ENCODE measurements at regions not wholly inside any gene's neighbourhood (a gene's known extent, or its start where the extent isn't known, plus 50 kb on each side); places are given as distances from the start of the nearest gene placed in this dataset.
A peak's percentile ranks its signal among the peaks of the same experiment; 100 is the strongest.
"Not testable (repeated sequence)": the region's sequence is repeated elsewhere in the genome, so short reads cannot be mapped to it uniquely, and the experiment has no call there.

GRCh38 chr3:77707281-77707680, 667.4 kb downstream of the ROBO2 start:
- DNase-seq (ENCODE audit: low read depth), result no peak

DNA sequence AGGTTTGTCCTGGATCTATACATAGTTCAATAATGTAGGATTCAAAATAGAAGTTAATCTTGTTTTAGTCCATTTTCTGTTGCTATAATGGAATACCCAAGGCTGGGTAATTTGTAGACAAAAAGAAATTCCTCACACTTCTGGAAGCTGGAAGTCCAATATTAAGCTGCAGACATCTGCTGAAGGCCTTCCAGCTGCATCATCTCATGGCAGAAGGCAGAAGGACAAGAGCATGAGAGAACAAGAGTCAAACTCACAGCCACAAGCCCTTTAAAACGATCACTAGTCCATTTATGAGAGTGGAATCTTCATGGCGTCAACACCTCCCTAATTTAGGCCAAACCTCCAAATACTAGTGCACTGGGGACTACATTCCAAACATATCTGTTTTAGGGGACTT, 669.3 kb downstream of the ROBO2 start:
- no peak for DNase-seq (ENCODE audit: low read depth)

- DNase-seq (ENCODE audit: low read depth), result no peak
Observed at GRCh38 chr3:77718311-77718710, 678.4 kb downstream of the ROBO2 start.

DNA sequence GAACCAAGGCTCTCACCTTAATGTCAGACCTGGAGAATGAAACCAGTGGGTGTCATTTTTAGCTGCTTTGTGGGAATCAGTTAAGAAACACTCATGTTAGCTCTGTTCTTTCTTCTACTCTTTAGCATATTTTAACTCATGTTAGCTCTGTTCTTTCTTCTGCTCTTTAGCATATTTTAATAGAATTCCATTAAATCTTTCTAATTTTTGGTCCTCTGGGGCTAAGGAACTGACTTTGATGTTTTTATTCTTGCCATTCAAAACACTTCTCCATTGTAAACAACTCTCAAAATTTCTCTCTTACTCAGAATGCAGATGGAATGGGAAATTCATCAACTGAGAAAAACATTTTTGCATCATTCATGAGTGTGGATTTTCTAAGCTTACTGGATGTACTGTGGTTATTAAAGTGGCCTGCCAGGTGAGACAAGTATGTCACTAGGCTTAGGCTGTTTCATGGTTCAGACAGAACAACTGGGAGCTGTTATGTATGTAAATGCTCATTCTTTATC, 680.6 kb downstream of the ROBO2 start:
- no peak for DNase-seq (ENCODE audit: low read depth)

DNA sequence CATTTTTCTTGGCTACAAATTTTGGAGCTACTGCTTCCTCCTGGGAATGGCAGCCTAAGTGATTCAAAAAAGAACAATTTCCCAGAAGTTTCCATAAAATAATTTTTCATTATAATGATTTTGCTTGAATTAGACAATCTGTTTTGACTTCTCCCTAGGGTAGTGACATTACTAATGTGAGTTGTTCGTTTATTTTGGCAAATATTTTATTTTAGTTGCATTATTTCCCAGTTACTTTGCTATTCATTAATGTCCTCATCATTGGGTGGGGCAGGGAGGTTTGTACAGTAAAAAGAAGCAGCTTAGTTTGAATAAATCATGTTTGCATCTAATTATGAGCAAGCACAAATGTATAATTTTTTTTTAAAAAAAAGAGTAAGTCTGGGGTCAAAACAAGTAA, 686.6 kb downstream of the ROBO2 start:
- DNase-seq (ENCODE audit: low read depth), result no peak

- no peak for DNase-seq (ENCODE audit: low read depth)
Observed at GRCh38 chr3:77746048-77746447, 706.1 kb downstream of the ROBO2 start.

GRCh38 chr3:77746892-77747291, 707.0 kb downstream of the ROBO2 start:
- no peak for DNase-seq (ENCODE audit: low read depth)

DNA sequence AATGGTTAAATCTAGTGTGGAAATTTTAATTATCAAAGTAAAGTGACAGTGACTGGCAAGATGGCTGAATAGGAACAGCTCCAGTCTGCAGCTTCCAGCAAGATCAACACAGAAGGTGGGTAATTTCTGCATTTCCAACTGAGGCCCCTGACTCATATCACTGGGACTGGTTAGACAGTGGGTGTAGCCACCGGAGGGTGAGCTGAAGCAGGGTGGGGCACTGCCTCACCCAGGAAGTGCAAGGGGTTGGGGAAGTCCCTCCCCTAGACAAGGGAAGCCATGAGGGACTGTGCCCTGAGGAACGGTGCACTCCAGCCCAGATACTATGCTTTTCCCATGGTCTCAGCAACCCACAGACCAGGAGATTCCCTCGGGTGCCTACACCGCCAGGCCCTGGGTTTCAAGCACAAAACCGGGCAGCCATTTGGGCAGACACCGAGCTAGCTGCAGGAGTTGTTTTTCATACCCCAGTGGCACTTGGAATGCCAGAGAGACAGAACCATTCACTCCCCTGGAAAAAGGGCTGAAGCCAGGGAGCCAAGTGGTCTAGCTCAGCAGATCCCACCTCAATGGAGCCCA, 716.6 kb downstream of the ROBO2 start:
- DNase-seq (ENCODE audit: low read depth), result not testable (repeated sequence)

DNA sequence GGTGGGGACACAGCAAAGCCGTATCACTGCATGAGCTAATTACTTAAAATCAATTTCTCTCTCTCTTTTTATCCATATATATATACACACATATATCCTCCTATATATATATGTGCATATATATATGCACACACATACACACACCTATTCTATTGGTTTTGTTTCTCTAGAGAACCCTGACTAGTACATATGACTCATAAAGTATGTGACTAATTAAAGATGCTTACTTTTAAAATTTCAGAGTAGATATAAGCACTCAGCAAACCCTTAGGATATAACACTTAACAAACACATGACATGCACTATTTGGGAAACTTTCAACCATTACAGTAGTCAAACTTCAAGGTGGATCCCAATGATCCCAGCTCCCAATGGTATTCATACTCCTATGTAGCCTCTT, 732.6 kb downstream of the ROBO2 start:
- DNase-seq (ENCODE audit: low read depth), result no peak

- no peak for DNase-seq (ENCODE audit: low read depth)
Observed at GRCh38 chr3:77773084-77773483, 733.2 kb downstream of the ROBO2 start.

GRCh38 chr3:77780278-77780996, 740.5 kb downstream of the ROBO2 start:
- DNase-seq (ENCODE audit: low read depth), result no peak

GRCh38 chr3:77786216-77786615, 746.3 kb downstream of the ROBO2 start:
- no peak for DNase-seq (ENCODE audit: low read depth)

GRCh38 chr3:77795013-77795412, 755.1 kb downstream of the ROBO2 start:
- no peak for DNase-seq (ENCODE audit: low read depth)

GRCh38 chr3:77799278-77799677, 759.4 kb downstream of the ROBO2 start:
- no peak for DNase-seq (ENCODE audit: low read depth)

DNA sequence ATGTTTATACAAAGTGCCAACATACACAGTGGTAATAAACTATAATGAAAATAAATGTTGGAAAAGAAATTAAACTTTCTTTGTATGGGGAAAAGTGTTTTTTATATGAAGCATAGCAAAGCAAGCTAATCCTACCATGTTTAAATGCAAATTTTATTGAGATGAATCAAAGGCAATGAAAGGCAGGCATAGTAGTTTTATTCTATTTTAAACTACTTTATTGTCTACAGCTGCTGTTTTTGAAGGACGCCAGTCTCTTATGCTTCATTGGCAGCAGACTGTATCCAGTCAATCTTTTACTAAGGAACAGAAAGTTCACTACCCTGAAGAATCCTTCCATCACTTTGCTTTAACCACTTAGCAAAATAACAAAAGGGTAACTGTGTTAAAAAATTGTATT, 761.0 kb downstream of the ROBO2 start:
- DNase-seq (ENCODE audit: low read depth), result no peak

DNA sequence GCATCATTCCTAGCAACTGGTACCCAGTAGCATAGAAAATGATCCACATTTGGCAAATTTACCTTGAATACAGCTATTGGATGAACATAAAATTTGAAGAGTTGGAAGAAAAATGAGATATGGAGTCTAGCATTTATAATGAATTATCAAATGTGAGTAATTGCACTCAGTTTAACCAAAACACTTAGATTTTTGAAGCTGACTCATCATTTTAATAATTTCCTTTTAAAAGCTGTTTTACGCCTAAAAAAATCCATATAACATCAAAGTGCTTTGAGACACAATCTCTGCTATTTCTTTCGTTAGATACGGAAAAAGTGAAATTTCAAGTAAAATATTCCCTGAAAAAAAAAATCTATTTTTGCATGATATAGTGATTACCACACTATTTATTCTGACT, 767.4 kb downstream of the ROBO2 start:
- no peak for DNase-seq (ENCODE audit: low read depth)

DNA sequence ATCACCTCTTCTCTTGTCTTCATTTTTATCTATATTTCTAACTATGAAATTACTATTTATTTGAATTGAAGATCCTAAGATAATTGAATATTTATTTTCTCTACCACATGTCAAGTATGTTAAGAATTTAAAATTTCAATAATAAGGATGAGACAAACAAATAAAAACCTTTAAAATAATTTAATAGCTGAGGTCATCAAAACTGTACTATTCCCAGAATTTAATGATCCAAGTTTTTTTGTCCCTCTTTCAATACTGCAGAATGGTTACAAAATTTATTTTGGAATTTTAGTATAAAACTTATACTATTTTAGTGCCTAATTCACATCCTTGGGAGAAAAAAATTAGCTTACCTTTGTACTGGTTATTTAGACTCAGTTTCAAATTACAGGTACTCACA, 774.9 kb downstream of the ROBO2 start:
- DNase-seq (ENCODE audit: low read depth), result no peak

DNA sequence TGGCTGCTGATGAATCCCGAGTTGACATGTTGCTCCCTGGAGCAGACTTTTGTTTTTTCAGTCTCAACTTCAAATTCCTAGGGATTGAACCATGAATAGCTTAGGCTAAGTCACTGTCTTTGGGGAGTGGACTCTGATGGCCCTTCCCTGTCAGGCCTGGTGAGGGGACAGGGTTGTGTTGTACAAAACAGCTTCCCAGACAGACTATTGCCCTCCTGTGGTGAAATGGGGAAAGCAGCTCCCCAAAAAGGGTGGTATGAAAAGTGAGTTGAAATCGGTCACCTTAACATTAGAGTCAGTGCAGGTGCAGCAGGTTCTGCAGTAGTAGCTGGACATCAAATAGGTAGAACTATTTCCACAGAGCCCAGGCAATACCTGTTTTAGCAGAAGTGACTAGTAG, 775.6 kb downstream of the ROBO2 start:
- DNase-seq (ENCODE audit: low read depth), result no peak

DNA sequence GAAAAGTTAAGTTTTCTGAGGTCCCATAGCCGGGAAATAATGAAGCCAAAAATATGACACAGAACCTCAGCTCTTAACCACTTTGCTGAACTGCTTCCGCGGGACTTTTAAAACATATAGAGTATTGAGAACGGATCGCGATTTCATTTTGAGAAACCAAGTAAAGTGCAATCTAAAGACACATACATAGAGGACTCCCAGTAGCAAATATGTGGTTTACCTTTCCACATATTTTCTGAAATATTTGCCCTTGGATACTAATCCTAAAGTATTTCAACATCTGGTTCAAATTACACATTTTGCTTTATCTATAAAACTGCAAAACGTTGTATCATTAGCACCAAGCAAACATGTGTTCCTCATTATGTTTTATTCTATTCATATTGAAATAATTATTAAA, 776.5 kb downstream of the ROBO2 start:
- peak; percentile 4 for DNase-seq (ENCODE audit: low read depth)

DNA sequence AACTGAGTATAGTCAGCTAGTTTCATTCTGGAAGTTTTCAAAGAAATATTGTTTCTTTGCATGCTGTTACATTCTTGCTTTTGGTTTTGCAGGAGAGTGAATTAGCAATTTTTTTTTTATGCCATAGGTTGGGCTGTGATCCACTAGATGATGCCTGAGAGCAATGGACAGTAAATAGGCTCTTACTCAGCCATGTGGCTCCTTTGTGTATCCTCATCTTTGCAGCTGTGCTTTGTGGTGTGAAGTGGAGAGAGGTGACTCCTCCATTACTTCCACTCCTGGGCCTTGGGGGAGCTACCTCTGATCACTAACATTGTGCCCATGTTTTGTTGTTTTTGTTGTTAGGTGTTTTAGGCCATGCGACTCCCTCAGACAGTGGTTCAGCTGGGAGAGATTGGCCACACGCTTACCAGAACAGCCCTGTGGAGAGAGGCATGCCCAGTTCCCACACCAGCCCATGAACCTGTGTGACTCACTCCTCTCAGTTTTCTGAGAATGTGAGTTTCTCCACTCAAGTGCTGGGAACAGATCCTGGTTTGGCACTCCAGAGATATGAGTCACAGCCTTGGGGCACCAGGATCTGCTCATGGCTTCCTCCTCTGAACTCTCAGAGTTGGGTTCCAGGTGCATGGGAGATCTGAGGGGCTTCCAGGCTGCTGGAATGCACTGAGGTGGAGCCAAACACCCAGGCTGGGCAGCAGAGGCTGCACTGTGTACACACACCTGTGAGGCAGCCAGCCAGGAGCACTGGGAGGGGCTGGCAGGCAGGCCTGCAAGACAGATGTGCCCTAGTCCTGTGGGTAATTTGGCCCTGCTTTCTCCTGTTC, 785.3 kb downstream of the ROBO2 start:
- DNase-seq (ENCODE audit: low read depth), result peak; percentile 86

- DNase-seq (ENCODE audit: low read depth), result peak; percentile 27
Observed at GRCh38 chr3:77835921-77836320, 796.0 kb downstream of the ROBO2 start.

GRCh38 chr3:77837456-77838025, 797.6 kb downstream of the ROBO2 start:
- DNase-seq (ENCODE audit: low read depth), result no peak

DNA sequence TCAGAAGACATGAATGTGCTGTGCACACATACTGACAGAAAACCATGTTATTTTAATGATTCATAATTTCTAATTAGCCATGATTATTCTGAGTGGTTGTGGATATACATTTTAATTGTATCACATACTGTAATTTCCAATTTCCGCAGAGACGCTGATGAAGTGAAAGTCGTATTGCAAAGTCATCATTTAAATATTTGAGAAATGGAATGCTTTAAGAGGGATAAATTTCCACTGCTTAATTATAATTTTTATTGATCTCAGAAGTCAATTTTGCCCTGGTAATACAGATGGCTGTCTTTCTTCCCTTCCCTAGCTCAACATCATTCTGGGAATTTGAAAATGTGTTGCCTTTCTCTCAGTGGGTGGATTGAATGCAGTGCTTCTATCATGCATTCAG, 819.3 kb downstream of the ROBO2 start:
- DNase-seq (ENCODE audit: low read depth), result no peak

Data from EH (cell line).